Mammary epithelial cell (primary cell): ENCODE measurements at regions not wholly inside any gene's neighbourhood (a gene's known extent, or its start where the extent isn't known, plus 50 kb on each side); places are given as distances from the start of the nearest gene placed in this dataset.

Source experiments
- CTCF ChIP-seq, 2 donors: IDR thresholded peaks in 1 of 2; conservative IDR thresholded peaks in 1 of 2; 2 replicates each; pipeline ENCODE4 v1.5.1; 2011 to 2012; ENCODE audit warnings: inconsistent platforms in 2 of 2, low read length in 2 of 2, mild to moderate bottlenecking in 2 of 2, control low read depth in 1 of 2, low read depth in 1 of 2; ENCODE audit not compliant: insufficient read depth in 1 of 2; ENCODE audit errors: extremely low read depth in 1 of 2
- EZH2 ChIP-seq: IDR thresholded peaks from 2 replicates; pipeline ENCODE4 v1.6.1; 2012; ENCODE audit warnings: low read length, inconsistent platforms, borderline replicate concordance

GRCh38 chr20:62557999-62558408, 82.2 kb upstream of the GATA5 start:
- TF ChIP-seq CTCF (conservative IDR thresholded peaks at IDR 0.05 in 1 of 2, IDR thresholded peaks at IDR 0.05 in 1 of 2; ENCODE audit: extremely low read depth in 1 of 2, insufficient read depth in 1 of 2, low read depth in 1 of 2, low read length in 2 of 2) (no peak), EZH2 (no peak)
